ENCODE measurements at regions not wholly inside any gene's neighbourhood (a gene's known extent, or its start where the extent isn't known, plus 50 kb on each side); places are given as distances from the start of the nearest gene placed in this dataset.

DNA sequence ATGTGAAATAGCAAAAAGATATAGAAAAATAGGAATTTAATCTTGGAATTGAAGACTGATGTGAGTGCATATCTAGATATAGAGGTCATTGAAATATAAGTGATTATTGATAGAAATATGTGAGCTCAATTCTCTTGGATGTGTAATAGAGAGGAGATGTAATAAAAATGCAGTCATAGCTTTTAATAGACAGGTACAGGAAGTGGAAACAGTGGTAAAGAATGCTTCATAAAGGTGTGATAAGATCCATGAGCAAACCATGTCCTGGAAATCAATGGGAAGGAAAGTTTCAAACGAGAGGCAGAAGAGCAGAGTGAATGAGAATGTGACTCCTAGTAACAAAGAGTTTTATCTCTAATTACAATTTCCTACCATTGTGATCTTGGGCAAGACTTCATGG, 634.7 kb upstream of the ZNF804A start:
- TF ChIP-seq, protein P1, sequence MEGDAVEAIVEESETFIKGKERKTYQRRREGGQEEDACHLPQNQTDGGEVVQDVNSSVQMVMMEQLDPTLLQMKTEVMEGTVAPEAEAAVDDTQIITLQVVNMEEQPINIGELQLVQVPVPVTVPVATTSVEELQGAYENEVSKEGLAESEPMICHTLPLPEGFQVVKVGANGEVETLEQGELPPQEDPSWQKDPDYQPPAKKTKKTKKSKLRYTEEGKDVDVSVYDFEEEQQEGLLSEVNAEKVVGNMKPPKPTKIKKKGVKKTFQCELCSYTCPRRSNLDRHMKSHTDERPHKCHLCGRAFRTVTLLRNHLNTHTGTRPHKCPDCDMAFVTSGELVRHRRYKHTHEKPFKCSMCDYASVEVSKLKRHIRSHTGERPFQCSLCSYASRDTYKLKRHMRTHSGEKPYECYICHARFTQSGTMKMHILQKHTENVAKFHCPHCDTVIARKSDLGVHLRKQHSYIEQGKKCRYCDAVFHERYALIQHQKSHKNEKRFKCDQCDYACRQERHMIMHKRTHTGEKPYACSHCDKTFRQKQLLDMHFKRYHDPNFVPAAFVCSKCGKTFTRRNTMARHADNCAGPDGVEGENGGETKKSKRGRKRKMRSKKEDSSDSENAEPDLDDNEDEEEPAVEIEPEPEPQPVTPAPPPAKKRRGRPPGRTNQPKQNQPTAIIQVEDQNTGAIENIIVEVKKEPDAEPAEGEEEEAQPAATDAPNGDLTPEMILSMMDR (conservative IDR thresholded peaks at IDR 0.05 in 1 of 2, IDR thresholded peaks at IDR 0.05 in 1 of 2; ENCODE audit: extremely low read depth in 1 of 2, insufficient read depth in 1 of 2, low read depth in 1 of 2, low read length in 2 of 2), result no peak
- no peak for TF ChIP-seq EZH2 (IDR thresholded peaks at IDR 0.05; ENCODE audit: borderline replicate concordance, low read length)

Data from mammary epithelial cell (primary cell).